K562 (cell line): ENCODE measurements at regions not wholly inside any gene's neighbourhood (a gene's known extent, or its start where the extent isn't known, plus 50 kb on each side); places are given as distances from the start of the nearest gene placed in this dataset.

Experiments
- CBX2 ChIP-seq: fragments of 200-600 bp; sonication (generic); IDR thresholded peaks from one replicate; pipeline ENCODE4 v1.6.1; 2012; ENCODE audit warnings: mild to moderate bottlenecking, low read length, inconsistent platforms; ENCODE audit not compliant: insufficient read depth, poor library complexity, severe bottlenecking
- CTCF ChIP-seq, 3 experiments: IDR thresholded peaks in 2 of 3; conservative IDR thresholded peaks in 1 of 3; 2 replicates each; pipeline ENCODE4 v1.5.1; 2011 to 2012; ENCODE audit warnings: low read length in 3 of 3, mild to moderate bottlenecking in 3 of 3, control low read depth in 2 of 3, improper control_type of control experiment in 1 of 3, inconsistent platforms in 1 of 3, low read depth in 1 of 3, mixed read lengths in 1 of 3, moderate library complexity in 1 of 3; ENCODE audit not compliant: insufficient read depth in 2 of 3
- EZH2 ChIP-seq: IDR thresholded peaks from 2 replicates; pipeline ENCODE4 v1.6.1; 2012; ENCODE audit warnings: low read depth, mild to moderate bottlenecking, inconsistent platforms, low read length, borderline replicate concordance
- POLR2A ChIP-seq: fragments of 450-650 bp; conservative IDR thresholded peaks from 2 replicates; pipeline ENCODE4 v1.6.1; 2016
- RAD21 ChIP-seq, 2 experiments: fragments of 250-450 bp in 1 of 2; fragments of 450-650 bp in 1 of 2; sonication (Bioruptor Pico) in 1 of 2; formaldehyde crosslinking in 1 of 2; IDR thresholded peaks in 1 of 2; conservative IDR thresholded peaks in 1 of 2; 2 replicates each; pipeline versions ENCODE4 v1.4.0 to v1.8.0; 2020 to 2022; ENCODE audit warnings: mild to moderate bottlenecking in 2 of 2, moderate library complexity in 1 of 2
- ZNF274 ChIP-seq: IDR thresholded peaks from 2 replicates; pipeline ENCODE4 v1.6.1; 2011; ENCODE audit warnings: low read depth, mild to moderate bottlenecking, low read length, moderate library complexity, borderline replicate concordance

DNA sequence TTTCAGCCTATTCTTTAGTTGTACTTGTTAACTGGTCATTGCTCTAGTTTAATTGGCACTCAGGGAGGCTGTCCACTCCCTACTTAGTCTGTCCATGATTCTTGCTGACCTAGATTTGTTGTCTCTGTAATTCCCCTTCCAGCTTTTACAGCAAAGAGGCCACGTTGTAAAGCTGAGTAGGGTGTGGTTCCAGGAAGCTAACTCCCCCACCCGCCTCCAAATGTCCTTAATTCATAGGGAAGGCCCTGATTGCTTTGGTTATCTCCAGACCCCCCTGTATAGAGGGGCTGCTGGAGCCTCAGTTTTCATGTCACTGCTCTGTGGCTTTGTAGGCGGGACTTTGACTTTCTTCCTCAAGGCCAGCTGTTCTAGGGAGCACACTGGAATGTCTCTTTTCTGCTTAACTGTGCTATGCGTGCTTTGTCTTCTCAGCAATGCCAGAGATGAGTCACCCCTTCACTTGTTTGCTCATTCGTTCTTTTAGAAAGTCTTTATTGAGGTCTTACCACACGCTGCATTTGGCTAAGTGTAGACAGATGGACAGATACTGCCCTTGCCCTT lies 175.1 kb upstream of the JAG1 start:
- TF ChIP-seq ZNF274 (no peak), CTCF (IDR thresholded peaks at IDR 0.05 in 2 of 3, conservative IDR thresholded peaks at IDR 0.05 in 1 of 3; ENCODE audit: insufficient read depth in 2 of 3, low read depth in 1 of 3, low read length in 3 of 3) (no peak), POLR2A (no peak), RAD21 (CRISPR knock-in tag; conservative IDR thresholded peaks at IDR 0.05 in 1 of 2, IDR thresholded peaks at IDR 0.05 in 1 of 2) (no peak), CBX2 (no peak), EZH2 (no peak)
